ENCODE measurements at regions not wholly inside any gene's neighbourhood (a gene's known extent, or its start where the extent isn't known, plus 50 kb on each side); places are given as distances from the start of the nearest gene placed in this dataset.

DNA sequence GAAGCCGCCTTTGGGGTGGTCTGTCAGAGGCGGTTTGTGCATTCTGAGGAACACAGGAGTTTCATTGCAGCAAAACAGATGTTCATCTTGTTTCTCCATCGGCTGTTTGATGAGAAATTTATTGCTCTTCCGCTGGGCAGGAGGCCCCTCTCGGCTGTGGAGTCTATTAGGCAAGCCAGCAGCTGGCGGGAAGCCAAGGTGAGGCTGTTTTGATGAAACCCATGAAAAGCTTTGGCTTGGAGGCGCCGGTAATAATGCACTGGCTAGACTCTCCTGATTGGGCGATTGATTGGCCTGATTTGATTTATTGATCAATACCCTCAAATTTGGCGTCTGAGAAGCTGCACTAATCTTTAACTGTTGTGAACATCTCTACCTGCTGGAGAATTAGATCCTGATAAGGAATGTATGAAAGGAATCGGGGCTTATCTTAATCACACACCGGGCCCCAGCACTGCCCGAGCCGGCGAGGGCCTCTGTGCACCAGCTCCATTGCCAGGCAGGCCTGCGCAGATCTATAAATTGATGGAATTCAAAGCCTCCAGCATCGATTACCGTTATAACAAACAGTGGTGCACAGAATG is 187.7 kb downstream of the PHETA1 start:
- TF ChIP-seq SP1 (IDR thresholded peaks at IDR 0.05) (no peak), FOXK2 (IDR thresholded peaks at IDR 0.05) (no peak), SUZ12 (IDR thresholded peaks at IDR 0.05) (no peak), ELF4 (IDR thresholded peaks at IDR 0.05) (no peak), FOXM1 (IDR thresholded peaks at IDR 0.05; ENCODE audit: borderline replicate concordance) (no peak), L3MBTL2 (conservative IDR thresholded peaks at IDR 0.05) (no peak), FOXA1 (IDR thresholded peaks at IDR 0.05) (no peak), BHLHE40 (IDR thresholded peaks at IDR 0.05; ENCODE audit: borderline replicate concordance) (no peak), HDGF (IDR thresholded peaks at IDR 0.05; ENCODE audit: borderline replicate concordance) (no peak), ZNF384 (IDR thresholded peaks at IDR 0.05) (no peak)
